ENCODE measurements at regions not wholly inside any gene's neighbourhood (a gene's known extent, or its start where the extent isn't known, plus 50 kb on each side); places are given as distances from the start of the nearest gene placed in this dataset.

GRCh38 chrX:107360788-107361360, 88.6 kb upstream of the FRMPD3 start:
- TF ChIP-seq CTCF (conservative IDR thresholded peaks at IDR 0.05; ENCODE audit: low read depth, low read length) = no peak
- no peak for TF ChIP-seq EZH2 (IDR thresholded peaks at IDR 0.05; ENCODE audit: borderline replicate concordance, low read depth, low read length, poor library complexity, severe bottlenecking)
